H1 (cell line): ENCODE measurements at regions not wholly inside any gene's neighbourhood (a gene's known extent, or its start where the extent isn't known, plus 50 kb on each side); places are given as distances from the start of the nearest gene placed in this dataset.

Experiments used
- ATF3 ChIP-seq: IDR thresholded peaks from 2 replicates; pipeline ENCODE4 v1.6.1; 2011; ENCODE audit warnings: low read depth, mild to moderate bottlenecking, low read length; ENCODE audit not compliant: insufficient read depth
- CHD2 ChIP-seq: IDR thresholded peaks from 2 replicates; pipeline ENCODE4 v1.6.1; 2012; ENCODE audit warnings: low read length, improper control_type of control experiment
- CTBP2 ChIP-seq: IDR thresholded peaks from 2 replicates; pipeline ENCODE4 v1.7.0; 2011; ENCODE audit warnings: borderline replicate concordance, mild to moderate bottlenecking, moderate library complexity, mixed read lengths, low read length; ENCODE audit not compliant: insufficient read depth, insufficient read length
- FOSL1 ChIP-seq: IDR thresholded peaks from 2 replicates; pipeline ENCODE4 v1.6.1; 2011; ENCODE audit warnings: mild to moderate bottlenecking, low read depth, low read length, moderate library complexity; ENCODE audit not compliant: insufficient read depth
- GTF2F1 ChIP-seq: IDR thresholded peaks from 2 replicates; pipeline ENCODE4 v1.6.1; 2012; ENCODE audit warnings: low read depth, low read length, improper control_type of control experiment, borderline replicate concordance
- HDAC2 ChIP-seq, 2 experiments: fragments of 300-600 bp in 1 of 2; sonication (generic) in 1 of 2; IDR thresholded peaks; 2 replicates each; pipeline ENCODE4 v1.6.1; 2011 to 2012; ENCODE audit warnings: low read depth in 2 of 2, low read length in 2 of 2, mild to moderate bottlenecking in 2 of 2, moderate library complexity in 2 of 2, borderline replicate concordance in 1 of 2, inconsistent platforms in 1 of 2
- HDAC6 ChIP-seq: IDR thresholded peaks from one replicate; pipeline ENCODE4 v1.7.1; 2012; ENCODE audit warnings: low read depth, mild to moderate bottlenecking, inconsistent platforms, low read length, moderate library complexity
- JUND ChIP-seq: IDR thresholded peaks from 2 replicates; pipeline ENCODE4 v1.6.1; 2011; ENCODE audit warnings: mild to moderate bottlenecking, improper control_type of control experiment, low read length
- KDM1A ChIP-seq: fragments of 200-600, 300-600 bp; sonication (generic); IDR thresholded peaks from 2 replicates; pipeline ENCODE4 v1.7.1; 2016; ENCODE audit warnings: mild to moderate bottlenecking, low read length, borderline replicate concordance
- PHF8 ChIP-seq: fragments of 200-600 bp; sonication (generic); conservative IDR thresholded peaks from 2 replicates; pipeline ENCODE4 v1.7.1; 2012; ENCODE audit warnings: low read depth, mild to moderate bottlenecking, inconsistent platforms, low read length, moderate library complexity
- POLR2AphosphoS5 ChIP-seq: IDR thresholded peaks from 2 replicates; pipeline ENCODE4 v1.6.1; 2011; ENCODE audit warnings: low read depth, low read length
- RAD21 ChIP-seq, 2 experiments: IDR thresholded peaks in 1 of 2; conservative IDR thresholded peaks in 1 of 2; 2 replicates each; pipeline ENCODE4 v1.6.1; 2011; ENCODE audit warnings: low read depth in 2 of 2, low read length in 2 of 2, improper control_type of control experiment in 1 of 2, inconsistent platforms in 1 of 2, mild to moderate bottlenecking in 1 of 2, moderate library complexity in 1 of 2
- RFX5 ChIP-seq: IDR thresholded peaks from 2 replicates; pipeline ENCODE4 v1.6.1; 2011; ENCODE audit warnings: low read depth, low read length, improper control_type of control experiment, borderline replicate concordance
- SIX5 ChIP-seq: IDR thresholded peaks from 2 replicates; pipeline ENCODE4 v1.6.1; 2011; ENCODE audit warnings: mild to moderate bottlenecking, low read depth, low read length
- SP4 ChIP-seq: IDR thresholded peaks from 2 replicates; pipeline ENCODE4 v1.6.1; 2012; ENCODE audit warnings: low read length, inconsistent platforms
- SRF ChIP-seq: IDR thresholded peaks from 2 replicates; pipeline ENCODE4 v1.6.1; 2011; ENCODE audit warnings: mild to moderate bottlenecking, low read depth, low read length, moderate library complexity
- TEAD4 ChIP-seq: IDR thresholded peaks from 2 replicates; pipeline ENCODE4 v1.6.1; 2012; ENCODE audit warnings: low read depth, low read length, inconsistent platforms, mixed read lengths
- ZNF274 ChIP-seq: IDR thresholded peaks from 2 replicates; pipeline ENCODE4 v1.7.0; 2012; ENCODE audit warnings: low read length, borderline replicate concordance; ENCODE audit errors: extremely low read depth
- TF ChIP-seq, protein P1 (sequence below): IDR thresholded peaks from 2 replicates; pipeline ENCODE4 v1.6.1; 2012; ENCODE audit warnings: inconsistent platforms

GRCh38 chr20:57048027-57048869 is 218.2 kb downstream of the BMP7 start (continued):
- TF ChIP-seq CTBP2 (no peak), HDAC2 (IDR thresholded peaks at IDR 0.05; ENCODE audit: borderline replicate concordance in 1 of 2, low read depth in 2 of 2, low read length in 2 of 2) (no peak), SP4 (no peak), TEAD4 (0 out of 2 replicates have a peak, but pooled peaks have one; percentile 13), RAD21 (IDR thresholded peaks at IDR 0.05 in 1 of 2, conservative IDR thresholded peaks at IDR 0.05 in 1 of 2; ENCODE audit: low read depth in 2 of 2, low read length in 2 of 2) (peak; percentile 56 to 73), ATF3 (no peak), JUND (no peak), HDAC6 (no peak), CHD2 (no peak), ZNF274 (no peak), FOSL1 (no peak), SRF (no peak), KDM1A (no peak), SIX5 (no peak), RFX5 (no peak), GTF2F1 (no peak), PHF8 (no peak), POLR2AphosphoS5 (no peak)
- TF ChIP-seq, protein P1, sequence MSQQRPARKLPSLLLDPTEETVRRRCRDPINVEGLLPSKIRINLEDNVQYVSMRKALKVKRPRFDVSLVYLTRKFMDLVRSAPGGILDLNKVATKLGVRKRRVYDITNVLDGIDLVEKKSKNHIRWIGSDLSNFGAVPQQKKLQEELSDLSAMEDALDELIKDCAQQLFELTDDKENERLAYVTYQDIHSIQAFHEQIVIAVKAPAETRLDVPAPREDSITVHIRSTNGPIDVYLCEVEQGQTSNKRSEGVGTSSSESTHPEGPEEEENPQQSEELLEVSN, result no peak
